CD14-positive monocyte (primary cell): ENCODE measurements at regions not wholly inside any gene's neighbourhood (a gene's known extent, or its start where the extent isn't known, plus 50 kb on each side); places are given as distances from the start of the nearest gene placed in this dataset.

ENCODE experiments used
- DNase-seq, 3 donors: peaks; one replicate each; pipeline ENCODE4 v3.0.0-alpha.2; 2011 to 2022
- H2AFZ ChIP-seq: 2 replicates; pipeline ENCODE4 v1.6.0; 2012; ENCODE audit warnings: mild to moderate bottlenecking, low read depth, low read length, inconsistent platforms; ENCODE audit not compliant: insufficient read depth, poor library complexity, severe bottlenecking
- H3K27ac ChIP-seq, 2 donors: 1 replicate in 1 of 2; 2 replicates in 1 of 2; pipeline ENCODE4 v1.5.1; 2012 to 2013; ENCODE audit warnings: low read length in 2 of 2, control low read depth in 1 of 2, inconsistent platforms in 1 of 2, low read depth in 1 of 2, mild to moderate bottlenecking in 1 of 2
- H3K27me3 ChIP-seq, 2 donors: one replicate each; pipeline versions ENCODE4 v1.6.0 to v1.6.1; 2011 to 2013; ENCODE audit warnings: low read length in 2 of 2; ENCODE audit not compliant: control insufficient read depth in 2 of 2, insufficient read depth in 2 of 2
- H3K36me3 ChIP-seq, 2 donors: replicated peaks in 1 of 2; 1 replicate in 1 of 2; 2 replicates in 1 of 2; pipeline versions ENCODE4 v1.5.1 to v1.6.1; 2012 to 2013; ENCODE audit warnings: low read length in 2 of 2, control low read depth in 1 of 2, inconsistent platforms in 1 of 2, mild to moderate bottlenecking in 1 of 2; ENCODE audit not compliant: insufficient read depth in 2 of 2, control insufficient read depth in 1 of 2
- H3K4me1 ChIP-seq, 2 donors: 1 replicate in 1 of 2; 2 replicates in 1 of 2; pipeline versions ENCODE4 v1.5.1 to v1.6.1; 2012 to 2013; ENCODE audit warnings: low read length in 2 of 2, control low read depth in 1 of 2, inconsistent platforms in 1 of 2, mild to moderate bottlenecking in 1 of 2, moderate library complexity in 1 of 2; ENCODE audit not compliant: insufficient read depth in 2 of 2, control insufficient read depth in 1 of 2
- H3K4me2 ChIP-seq: replicated peaks from 2 replicates; pipeline ENCODE3; 2012; ENCODE audit warnings: low read length, moderate library complexity, mild to moderate bottlenecking; ENCODE audit not compliant: poor library complexity, severe bottlenecking; ENCODE audit errors: extremely low read depth
- H3K4me3 ChIP-seq, 3 experiments: fragments of 200-600 bp in 1 of 3; sonication (generic) in 1 of 3; replicated peaks in 1 of 3; 1 replicate in 2 of 3; 2 replicates in 1 of 3; pipeline ENCODE4 v1.5.1; 2011 to 2013; ENCODE audit warnings: low read length in 3 of 3, mild to moderate bottlenecking in 3 of 3, control low read depth in 2 of 3, low read depth in 2 of 3, inconsistent platforms in 1 of 3, moderate library complexity in 1 of 3
- H3K79me2 ChIP-seq: 2 replicates; pipeline ENCODE4 v1.6.0; 2012; ENCODE audit warnings: mild to moderate bottlenecking, control low read depth, inconsistent platforms, low read length, moderate library complexity; ENCODE audit not compliant: insufficient read depth
- H3K9ac ChIP-seq: 2 replicates; pipeline ENCODE4 v1.6.0; 2017; ENCODE audit warnings: low read length, mild to moderate bottlenecking; ENCODE audit not compliant: insufficient read depth, poor library complexity, severe bottlenecking
- H3K9me3 ChIP-seq, 2 donors: replicated peaks in 1 of 2; 1 replicate in 1 of 2; 2 replicates in 1 of 2; pipeline versions ENCODE4 v1.5.1 to v1.6.1; 2012 to 2013; ENCODE audit warnings: low read length in 2 of 2, control low read depth in 1 of 2; ENCODE audit not compliant: control insufficient read depth in 1 of 2, insufficient read depth in 1 of 2
- H4K20me1 ChIP-seq: 2 replicates; pipeline ENCODE4 v1.6.0; 2012; ENCODE audit warnings: mild to moderate bottlenecking, low read length, control low read depth, moderate library complexity; ENCODE audit not compliant: insufficient read depth
- H3K27ac Mint-ChIP-seq, 7 donors: one replicate each; pipeline ENCODE4 v1.8.0; 2020; ENCODE audit warnings: mild to moderate bottlenecking in 7 of 7, mixed read lengths in 7 of 7, moderate library complexity in 6 of 7, inconsistent platforms in 2 of 7
- H3K27me3 Mint-ChIP-seq, 3 donors: one replicate each; pipeline ENCODE4 v1.8.0; 2021 to 2022; ENCODE audit warnings: low read depth in 3 of 3, mild to moderate bottlenecking in 3 of 3, mixed read lengths in 3 of 3, moderate library complexity in 3 of 3, inconsistent platforms in 1 of 3
- H3K36me3 Mint-ChIP-seq, 2 donors: one replicate each; pipeline ENCODE4 v1.8.0; 2020; ENCODE audit warnings: mixed read lengths in 2 of 2, inconsistent platforms in 1 of 2, mild to moderate bottlenecking in 1 of 2
- H3K4me1 Mint-ChIP-seq: one replicate; pipeline ENCODE4 v1.8.0; 2020; ENCODE audit warnings: mild to moderate bottlenecking, mixed read lengths
- H3K4me3 Mint-ChIP-seq, 2 donors: one replicate each; pipeline ENCODE4 v1.8.0; 2020; ENCODE audit warnings: mild to moderate bottlenecking in 2 of 2, mixed read lengths in 2 of 2, moderate library complexity in 1 of 2
- H3K9me3 Mint-ChIP-seq, 7 donors: one replicate each; pipeline ENCODE4 v1.8.0; 2020 to 2022; ENCODE audit warnings: mixed read lengths in 7 of 7, mild to moderate bottlenecking in 6 of 7, moderate library complexity in 6 of 7, inconsistent platforms in 2 of 7
- WGBS: methylation state at CpG from one replicate; pipeline ENCODE4 v1.1.5; 2013; ENCODE audit warnings: missing lambda C conversion rate; ENCODE audit not compliant: insufficient coverage; 5-methylcytosine and 5-hydroxymethylcytosine counted together
- intact Hi-C, 2 donors: fragments of 100-400 bp; cut with micrococcal nuclease; formaldehyde crosslinking; loops; one replicate each; pipeline versions ENCODE4 v1.15.0 to v1.15.1; 2023
- TF ChIP-seq, protein P1 (sequence below): fragments of 200-600 bp; IDR thresholded peaks from one replicate; pipeline ENCODE4 v1.8.0; 2022; ENCODE audit warnings: antibody characterized with exemption, mild to moderate bottlenecking

- Histone ChIP-seq H3K4me2 (no peak overlapping the region), H3K36me3 (no peaks in the 10 kb centered on the region), H3K4me1 (no peaks in the 10 kb centered on the region), H3K4me3 (no peak overlapping the region), H4K20me1 (no peaks in the 10 kb centered on the region), H3K27me3 (no peaks in the 10 kb centered on the region), H3K27ac (no peak overlapping the region), H2AFZ (no peak overlapping the region), H3K9me3 (no peaks in the 10 kb centered on the region), H3K79me2 (no peaks in the 10 kb centered on the region), H3K9ac (no peak overlapping the region)
- no peak overlapping the region for H3K4me3 Mint-ChIP-seq
- TF ChIP-seq, protein P1, sequence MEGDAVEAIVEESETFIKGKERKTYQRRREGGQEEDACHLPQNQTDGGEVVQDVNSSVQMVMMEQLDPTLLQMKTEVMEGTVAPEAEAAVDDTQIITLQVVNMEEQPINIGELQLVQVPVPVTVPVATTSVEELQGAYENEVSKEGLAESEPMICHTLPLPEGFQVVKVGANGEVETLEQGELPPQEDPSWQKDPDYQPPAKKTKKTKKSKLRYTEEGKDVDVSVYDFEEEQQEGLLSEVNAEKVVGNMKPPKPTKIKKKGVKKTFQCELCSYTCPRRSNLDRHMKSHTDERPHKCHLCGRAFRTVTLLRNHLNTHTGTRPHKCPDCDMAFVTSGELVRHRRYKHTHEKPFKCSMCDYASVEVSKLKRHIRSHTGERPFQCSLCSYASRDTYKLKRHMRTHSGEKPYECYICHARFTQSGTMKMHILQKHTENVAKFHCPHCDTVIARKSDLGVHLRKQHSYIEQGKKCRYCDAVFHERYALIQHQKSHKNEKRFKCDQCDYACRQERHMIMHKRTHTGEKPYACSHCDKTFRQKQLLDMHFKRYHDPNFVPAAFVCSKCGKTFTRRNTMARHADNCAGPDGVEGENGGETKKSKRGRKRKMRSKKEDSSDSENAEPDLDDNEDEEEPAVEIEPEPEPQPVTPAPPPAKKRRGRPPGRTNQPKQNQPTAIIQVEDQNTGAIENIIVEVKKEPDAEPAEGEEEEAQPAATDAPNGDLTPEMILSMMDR, result no peak
- H3K9me3 Mint-ChIP-seq, result peaks cover 0 to 2% (median 0%) of the 10 kb centered on the region in 7 donors
- WGBS, result no CpG with 5 or more reads among the region's 2 CpGs
- H3K4me1 Mint-ChIP-seq, result no peaks in the 10 kb centered on the region
- intact Hi-C loops, result no loop called here
- no peaks in the 10 kb centered on the region for H3K36me3 Mint-ChIP-seq
- no peak for DNase-seq
- H3K27ac Mint-ChIP-seq, result no peak overlapping the region
- H3K27me3 Mint-ChIP-seq, result peaks cover 0 to 2% (median 2%) of the 10 kb centered on the region in 3 donors
These were observed 359.2 kb upstream of the HSF2 start for GRCh38 chr6:122040261-122040660.

DNA sequence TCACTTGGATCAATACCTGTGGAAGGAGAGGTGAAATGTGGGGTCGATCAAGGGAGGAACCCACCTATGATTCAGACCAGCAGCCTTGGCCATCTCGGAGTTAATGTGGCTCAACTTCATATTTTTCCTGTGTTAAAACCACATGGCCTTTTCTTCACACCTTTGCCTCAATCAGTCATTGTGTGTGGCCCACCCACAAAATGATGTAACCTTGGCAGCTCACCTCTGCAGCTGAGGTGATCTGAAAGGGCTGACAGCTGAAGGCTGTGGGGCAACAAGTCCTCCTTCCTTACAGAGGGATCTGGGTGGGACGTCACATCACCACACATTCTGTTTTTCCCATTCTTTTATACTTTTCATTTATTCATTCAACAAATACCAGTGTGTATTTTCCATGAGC is 357.1 kb upstream of the HSF2 start:
- Mint-ChIP-seq H3K36me3 (no peaks in the 10 kb centered on the region), H3K4me3 (no peak overlapping the region), H3K4me1 (no peaks in the 10 kb centered on the region), H3K27ac (no peak overlapping the region), H3K27me3 (peaks cover 0 to under 1% (median 0%) of the 10 kb centered on the region in 3 donors), H3K9me3 (peaks cover 0 to 2% (median 0%) of the 10 kb centered on the region in 7 donors)
- WGBS, result 87% methylated on average over 2 of the region's 3 CpGs
- no peak overlapping the region for H3K4me3 ChIP-seq
- no peak overlapping the region for H3K4me2 ChIP-seq
- H2AFZ ChIP-seq, result no peak overlapping the region
- DNase-seq, result no peak
- intact Hi-C loops, result no loop called here
- no peaks in the 10 kb centered on the region for H3K4me1 ChIP-seq
- H3K9ac ChIP-seq, result no peak overlapping the region
- no peaks in the 10 kb centered on the region for H4K20me1 ChIP-seq
- TF ChIP-seq, protein P1, result no peak
- no peaks in the 10 kb centered on the region for H3K36me3 ChIP-seq
- no peak overlapping the region for H3K27ac ChIP-seq
- no peaks in the 10 kb centered on the region for H3K27me3 ChIP-seq
- no peaks in the 10 kb centered on the region for H3K79me2 ChIP-seq
- H3K9me3 ChIP-seq, result no peaks in the 10 kb centered on the region
